Cerebellar nuclear complex (tissue), 1 donor: ENCODE measurements at regions not wholly inside any gene's neighbourhood (a gene's known extent, or its start where the extent isn't known, plus 50 kb on each side); places are given as distances from the start of the nearest gene placed in this dataset.

Experiments used
- DNase-seq, 2 experiments: peaks; one replicate each; lab custom pipeline; 2025; lab: John Stamatoyannopoulos, UW

DNA sequence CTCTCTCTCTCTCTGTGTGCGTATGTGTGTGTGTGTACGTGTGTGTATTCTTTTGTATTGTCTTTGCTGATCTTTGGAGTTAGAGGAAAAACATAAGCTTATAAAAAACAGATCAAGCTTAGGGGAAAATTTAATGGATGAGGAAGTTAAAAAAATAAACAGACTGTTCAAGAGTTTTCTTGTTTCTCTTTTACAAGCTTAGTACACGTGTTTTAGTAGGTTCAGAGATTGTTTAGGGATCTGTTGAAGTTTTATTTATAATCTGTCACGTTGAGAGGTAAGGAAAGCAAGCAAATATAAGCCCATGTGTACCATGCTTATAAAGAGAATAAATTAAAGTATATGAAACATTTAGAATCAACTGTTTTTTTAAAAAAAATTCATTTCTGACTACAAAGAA is 1470.3 kb upstream of the NUDT12 start:
- no peak for DNase-seq

DNA sequence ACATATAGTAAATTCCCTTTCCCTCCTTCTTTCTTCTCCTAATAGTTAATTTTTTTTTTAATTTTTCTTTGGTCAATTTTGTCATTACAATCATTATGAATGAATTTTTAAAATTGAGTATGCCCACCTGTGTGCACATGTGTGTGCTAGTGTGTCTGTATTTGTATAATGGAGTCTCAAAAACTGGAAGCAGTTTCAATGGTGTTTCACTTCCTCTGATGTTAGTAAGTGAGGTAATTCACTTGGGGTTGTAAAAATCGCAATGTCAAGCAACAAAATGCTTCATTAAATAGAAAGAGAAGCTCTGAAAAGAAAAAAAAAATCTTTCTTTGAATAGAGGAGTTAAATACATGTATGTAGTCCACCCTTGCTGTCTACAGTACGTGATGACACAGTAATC is 1467.6 kb upstream of the NUDT12 start:
- no peak for DNase-seq

DNA sequence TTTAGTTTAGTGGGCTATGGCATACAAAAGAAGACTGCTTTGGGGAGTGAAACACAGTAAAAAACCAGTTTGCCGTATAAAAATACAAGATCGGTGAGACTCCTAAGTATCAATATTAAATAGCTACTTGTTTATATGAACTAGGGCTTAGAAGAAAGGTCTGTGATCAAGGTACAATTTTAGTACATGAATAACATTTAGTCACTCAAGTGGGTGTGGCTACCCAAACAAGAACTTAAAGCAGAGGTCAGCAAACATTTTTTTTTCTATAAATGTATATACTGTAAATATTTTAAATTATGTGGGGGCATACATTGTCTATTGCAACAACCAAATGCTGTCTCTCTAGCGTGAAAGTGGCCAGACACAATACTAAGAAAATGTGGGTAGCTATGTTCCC is 1452.5 kb upstream of the NUDT12 start:
- DNase-seq, result no peak

DNA sequence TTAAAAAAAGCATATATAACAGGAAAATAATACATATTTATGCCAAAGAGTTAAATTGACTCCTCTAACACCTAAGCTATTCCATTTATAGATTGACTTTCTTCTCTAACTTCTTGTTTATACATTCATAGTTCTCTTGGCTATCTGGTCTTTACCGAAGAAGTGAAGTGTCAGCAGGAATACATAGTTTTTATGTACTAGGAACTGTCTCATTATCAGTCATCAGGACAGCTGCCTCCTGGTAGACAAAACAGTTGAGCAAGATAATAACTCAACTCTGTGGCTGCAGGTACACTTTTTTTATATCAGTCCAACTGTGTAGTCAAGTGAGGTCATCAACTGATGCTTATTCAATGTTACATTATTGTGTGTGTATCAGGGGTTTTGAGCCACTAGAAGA is 1436.0 kb upstream of the NUDT12 start:
- no peak for DNase-seq

DNA sequence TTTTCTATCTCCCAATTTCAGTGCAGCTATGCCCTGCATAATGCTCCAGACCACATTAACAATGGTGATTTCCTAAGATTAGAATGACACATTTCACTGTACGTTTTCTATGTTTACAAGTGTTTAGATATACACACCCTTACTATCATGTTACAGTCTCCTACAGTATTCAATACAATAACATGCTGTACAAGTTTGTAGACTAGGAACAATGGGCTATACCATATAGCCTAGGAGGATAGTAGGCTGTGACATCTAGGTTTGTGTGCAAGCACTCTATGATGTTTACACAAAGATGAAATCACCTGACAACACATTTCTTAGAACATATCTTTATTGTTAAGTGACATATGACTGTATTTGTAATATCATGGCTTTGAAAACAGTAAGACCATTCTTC is 1435.6 kb upstream of the NUDT12 start:
- no peak for DNase-seq

DNA sequence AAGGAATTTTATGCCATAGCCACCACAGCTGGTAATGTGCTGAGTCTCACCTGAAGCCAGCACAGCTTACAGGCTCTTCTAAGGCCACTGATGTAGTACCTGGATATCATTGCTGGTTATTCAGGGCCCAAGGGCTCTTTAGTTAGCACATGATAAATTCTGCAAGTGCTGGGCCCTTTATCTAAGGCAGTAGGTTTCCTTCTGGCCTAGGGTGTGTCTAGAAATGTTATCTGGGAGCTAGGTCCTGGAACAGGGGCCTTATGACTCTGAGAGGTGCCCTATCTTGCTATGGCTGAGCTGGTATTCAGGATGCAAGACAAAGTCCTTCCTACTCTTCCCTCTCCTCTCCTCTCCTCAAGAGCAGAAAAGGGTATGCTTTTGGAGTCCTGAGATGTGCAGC is 1424.5 kb upstream of the NUDT12 start:
- no peak for DNase-seq

DNA sequence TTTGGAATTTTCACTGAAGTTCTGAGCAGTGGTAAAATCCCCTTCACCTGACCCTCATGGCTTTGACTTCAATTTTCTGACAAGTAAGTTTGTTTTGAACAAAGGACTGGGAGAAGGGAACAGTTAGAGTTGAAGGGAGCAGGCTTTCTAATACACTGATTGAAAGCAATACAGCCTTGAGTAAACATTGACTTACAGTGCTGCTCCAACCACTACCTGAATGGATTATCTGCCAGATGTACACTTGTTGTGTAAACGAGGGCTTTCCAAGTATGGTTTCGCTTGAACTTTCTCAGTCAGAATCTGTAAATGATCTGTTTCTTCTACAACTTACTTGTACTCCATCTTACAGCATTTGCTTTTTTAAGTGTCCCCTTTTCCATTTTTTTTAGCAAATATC is 1414.9 kb upstream of the NUDT12 start:
- DNase-seq, result no peak

DNA sequence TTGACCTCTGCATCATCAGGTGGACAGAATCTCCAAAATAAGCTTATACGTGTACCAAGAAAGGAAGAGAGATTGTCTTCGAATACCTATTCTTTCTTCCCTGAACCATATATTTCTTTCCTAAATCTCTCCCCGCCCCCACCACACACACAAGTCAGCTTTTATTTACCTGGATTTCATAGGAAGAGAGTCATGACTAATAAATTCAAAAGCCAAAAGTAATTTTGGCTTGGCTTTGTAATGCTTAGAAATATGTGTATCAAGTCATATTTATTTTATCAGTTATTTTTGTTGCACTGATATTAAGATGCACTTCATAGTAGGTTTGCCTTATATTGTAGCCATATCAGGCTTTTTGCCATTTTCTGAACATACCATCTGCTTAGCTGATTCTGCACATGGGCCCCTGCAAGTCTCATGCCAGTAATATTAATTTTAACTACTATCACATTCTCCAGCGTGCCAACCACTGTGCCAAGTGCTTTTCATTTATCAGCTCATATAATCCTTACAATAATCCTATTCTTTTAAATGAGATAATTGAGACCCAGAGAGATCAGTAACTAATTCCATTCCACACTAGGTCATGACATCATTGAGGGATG is 1405.3 kb upstream of the NUDT12 start:
- no peak for DNase-seq

DNA sequence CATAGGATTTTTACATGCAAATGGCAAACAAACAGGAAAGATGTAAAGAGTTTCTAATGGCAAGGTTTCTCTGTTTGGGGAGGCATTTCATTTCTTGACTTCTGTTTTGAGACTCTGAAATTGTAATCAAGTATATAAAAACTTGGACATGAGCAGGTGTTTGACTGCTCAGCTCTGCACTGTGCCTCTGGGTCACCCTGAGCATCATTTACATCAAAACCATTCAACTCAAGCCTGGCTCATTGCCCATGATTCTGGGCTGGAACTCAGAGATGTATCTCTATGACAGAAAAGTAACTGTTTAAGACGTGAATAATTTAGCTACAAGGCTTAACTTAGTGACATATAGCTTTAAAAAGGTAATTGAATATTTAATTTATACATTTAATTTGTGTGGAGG is 1402.4 kb upstream of the NUDT12 start:
- DNase-seq, result no peak

DNA sequence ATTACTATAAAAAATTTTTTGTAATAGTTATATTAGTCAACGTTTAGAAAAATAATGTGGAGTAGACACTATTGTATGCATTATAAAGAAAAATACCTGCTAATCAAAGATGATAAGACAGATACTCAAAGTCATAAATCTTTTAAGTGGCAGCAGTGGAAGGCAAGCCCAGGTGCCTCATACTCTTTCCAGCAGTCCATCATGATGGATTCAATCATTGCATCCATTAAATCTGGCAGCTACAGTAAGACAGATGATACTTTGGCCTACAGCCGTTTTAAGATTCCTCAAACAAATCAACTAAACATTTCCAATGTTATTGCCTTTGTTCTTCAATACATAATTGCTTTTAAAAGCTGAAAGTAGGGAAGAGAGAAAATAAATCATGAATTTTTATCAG is 1392.9 kb upstream of the NUDT12 start:
- no peak for DNase-seq

DNA sequence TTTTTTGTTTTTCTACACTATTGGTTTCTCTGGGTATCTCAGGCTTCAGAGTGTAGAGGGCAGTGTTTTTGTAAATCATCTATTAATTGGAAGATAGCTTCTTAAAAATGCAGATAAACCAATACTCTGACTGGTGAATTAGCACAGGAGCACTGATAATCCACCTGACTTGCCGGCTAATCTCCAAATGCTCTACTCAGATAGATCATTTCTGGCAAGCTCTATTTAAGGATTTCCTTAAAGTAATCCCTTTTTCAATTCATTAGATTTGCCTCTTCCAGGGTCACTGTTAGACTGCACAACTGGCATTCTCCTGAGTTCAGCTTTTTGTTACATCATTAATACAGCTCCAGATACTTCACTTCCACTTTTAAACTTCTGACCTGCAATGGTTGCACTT is 1390.3 kb upstream of the NUDT12 start:
- no peak for DNase-seq

DNA sequence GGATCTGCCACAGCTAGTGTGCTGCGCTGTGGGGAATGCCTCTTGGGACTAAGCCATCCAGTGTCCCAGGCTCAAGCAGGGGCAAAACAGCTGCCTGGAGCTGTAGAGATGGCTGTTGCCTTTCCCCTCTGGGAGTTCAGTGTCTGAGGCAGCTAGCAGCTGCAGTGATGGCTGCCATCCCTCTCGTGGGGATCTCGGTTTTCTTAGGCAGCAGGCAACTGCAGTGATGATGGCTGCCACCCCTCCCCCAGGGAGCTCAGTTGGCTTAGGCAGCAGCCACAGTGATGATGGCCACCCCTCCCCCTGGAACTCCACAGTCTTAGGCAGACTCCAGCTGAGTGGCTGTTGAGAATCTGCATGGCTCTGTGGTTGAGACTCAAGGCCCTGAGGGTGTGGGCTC is 1389.2 kb upstream of the NUDT12 start:
- no peak for DNase-seq

DNA sequence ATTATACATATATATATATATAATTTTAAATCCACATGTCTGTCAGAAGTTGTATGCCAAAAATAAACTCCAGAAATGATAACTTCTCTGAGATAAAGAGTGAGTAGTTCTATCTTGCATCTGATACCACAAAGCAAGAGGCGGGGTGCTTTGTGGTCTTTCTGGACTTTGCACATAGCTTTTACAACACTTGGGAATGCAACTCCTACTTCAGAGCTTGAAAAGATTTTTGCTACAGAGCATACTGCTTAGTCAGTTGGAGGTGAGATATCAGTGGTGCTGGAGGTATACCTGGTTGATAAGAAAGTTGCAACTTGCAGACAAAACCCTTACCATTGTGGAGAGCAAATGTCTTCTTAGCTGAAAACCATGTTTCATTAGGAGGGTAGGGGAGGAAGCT is 1384.5 kb upstream of the NUDT12 start:
- no peak for DNase-seq

DNA sequence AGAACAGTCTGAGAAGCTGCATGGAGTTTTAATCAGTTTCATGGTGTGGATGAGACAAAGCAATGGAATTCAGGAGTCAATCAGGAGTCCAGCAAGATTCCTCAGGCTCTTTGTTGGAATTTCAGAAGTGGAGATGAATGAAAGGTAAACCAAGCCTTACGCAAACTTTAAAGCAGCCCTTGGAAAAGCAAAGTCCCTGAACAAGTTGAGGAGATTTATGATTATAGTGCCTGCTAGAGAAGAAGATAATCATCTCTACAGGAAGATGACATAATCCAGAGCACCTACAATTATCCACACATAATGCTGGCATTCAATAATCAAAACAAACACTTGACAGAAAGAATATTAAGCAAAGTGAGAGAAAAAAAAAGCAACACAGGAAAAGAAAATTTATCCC is 1380.1 kb upstream of the NUDT12 start:
- DNase-seq, result no peak

DNA sequence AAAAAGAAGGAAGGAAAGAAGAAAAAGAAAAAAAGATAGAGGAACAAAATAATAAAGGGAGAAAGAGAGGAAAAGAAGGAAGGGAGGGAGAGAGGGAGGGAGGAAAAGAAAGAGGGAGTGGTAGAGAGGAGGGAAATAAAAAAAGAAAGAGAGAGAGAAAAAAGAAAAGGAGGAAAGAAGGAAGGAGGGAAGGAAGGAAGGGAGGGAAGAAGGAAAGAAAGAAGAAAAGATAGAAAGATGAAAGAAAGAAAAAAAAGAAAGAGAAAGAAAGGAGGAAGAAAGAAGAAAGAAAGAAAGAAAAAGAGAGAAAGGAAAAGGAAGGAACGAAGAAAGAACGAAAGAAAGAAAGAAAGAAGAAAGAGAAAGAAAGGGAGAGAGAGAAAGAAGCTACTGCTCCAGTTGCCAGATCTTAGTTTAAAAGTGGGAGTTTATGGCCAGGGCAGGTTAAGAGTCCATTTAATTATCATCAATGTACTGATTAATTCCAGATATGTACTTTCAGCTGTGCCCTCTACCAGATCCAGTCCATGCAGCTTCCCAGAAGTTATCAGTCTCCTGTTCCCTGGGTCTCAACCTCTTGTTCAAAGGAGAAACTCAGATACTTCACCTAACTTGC is 1378.5 kb upstream of the NUDT12 start:
- DNase-seq, result no peak

DNA sequence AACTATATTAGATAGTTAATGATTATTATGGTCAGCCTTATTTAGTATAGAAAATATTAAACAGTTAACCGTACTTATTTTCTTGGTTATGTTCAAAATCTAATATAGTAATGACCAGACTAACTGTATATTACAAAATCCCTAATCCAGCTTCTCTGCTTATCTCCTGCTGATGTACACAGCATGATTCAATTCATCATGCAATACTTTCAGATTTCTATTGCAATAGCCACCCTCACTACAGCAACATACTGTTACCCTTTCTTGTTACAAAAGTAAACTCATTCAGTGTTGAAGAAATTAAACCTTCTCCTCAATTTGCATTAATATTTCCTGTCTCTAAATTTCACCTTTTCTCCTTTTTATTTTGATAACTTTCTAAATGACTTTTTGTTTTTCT is 1375.0 kb upstream of the NUDT12 start:
- no peak for DNase-seq

DNA sequence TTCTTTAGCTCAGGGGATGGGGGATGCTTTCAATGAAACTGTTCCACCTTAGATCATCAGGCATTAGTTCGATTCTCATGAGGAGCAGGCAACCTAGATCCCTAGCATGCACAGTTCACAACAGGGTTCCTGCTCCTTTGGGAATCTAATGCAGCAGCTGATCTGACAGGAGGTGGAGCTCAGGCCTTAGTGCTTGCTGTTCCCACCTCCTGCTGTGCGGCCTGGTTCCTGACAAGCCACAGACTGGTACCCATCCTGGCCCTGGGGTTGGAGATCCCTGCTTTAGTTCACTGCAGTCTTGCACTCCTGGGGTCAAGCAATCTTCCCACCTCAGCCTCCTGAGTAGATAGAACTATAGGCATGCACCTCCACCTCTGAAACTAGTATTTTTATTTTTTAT is 1369.8 kb upstream of the NUDT12 start:
- DNase-seq, result no peak

DNA sequence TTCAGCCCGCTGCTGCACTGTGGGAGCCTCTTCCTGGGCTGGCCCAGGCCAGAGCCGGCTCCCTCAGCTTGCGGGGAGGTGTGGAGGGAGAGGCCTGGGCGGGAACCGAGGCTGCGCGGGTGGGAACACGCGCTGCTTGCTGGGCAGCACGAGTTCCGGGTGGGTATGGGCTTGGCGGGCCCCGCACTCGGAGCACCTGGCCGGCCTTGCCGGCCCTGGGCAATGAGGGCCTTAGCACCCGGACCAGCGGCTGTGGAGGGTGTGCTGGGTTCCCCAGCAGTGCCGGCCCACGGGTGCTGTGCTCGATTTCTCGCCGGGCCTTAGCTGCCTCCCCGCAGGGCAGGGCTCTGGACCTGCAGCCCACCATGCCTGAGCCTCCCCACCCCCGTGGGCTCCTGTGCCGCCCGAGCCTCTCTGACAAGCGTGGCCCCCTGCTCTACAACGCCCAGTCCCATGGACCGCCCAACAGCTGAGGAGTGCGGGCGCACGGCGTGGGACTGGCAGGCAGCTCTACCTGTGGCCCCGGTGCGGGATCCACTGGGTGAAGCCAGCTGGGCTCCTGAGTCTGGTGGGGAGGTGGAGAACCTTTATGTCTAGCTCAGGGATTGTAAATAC is 1366.4 kb upstream of the NUDT12 start:
- no peak for DNase-seq

DNA sequence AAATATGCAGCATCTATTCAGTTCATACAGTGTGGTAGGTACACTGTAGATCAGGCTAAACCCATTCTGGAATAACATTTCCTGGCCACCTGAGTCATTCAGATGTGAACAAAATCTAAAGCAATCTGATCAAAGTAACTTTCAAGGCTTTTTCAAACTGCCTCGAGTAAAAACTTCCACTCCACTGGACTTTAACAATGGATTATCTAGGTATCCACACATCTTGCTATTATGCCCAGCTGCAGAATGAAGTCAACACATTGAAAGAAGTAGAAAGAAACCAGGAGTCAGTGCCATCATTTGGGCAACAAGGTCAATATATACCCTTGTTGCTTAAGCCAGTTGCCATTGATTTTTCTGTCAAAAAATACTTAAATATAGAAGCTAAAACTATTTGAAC is 1352.6 kb upstream of the NUDT12 start:
- DNase-seq, result no peak

DNA sequence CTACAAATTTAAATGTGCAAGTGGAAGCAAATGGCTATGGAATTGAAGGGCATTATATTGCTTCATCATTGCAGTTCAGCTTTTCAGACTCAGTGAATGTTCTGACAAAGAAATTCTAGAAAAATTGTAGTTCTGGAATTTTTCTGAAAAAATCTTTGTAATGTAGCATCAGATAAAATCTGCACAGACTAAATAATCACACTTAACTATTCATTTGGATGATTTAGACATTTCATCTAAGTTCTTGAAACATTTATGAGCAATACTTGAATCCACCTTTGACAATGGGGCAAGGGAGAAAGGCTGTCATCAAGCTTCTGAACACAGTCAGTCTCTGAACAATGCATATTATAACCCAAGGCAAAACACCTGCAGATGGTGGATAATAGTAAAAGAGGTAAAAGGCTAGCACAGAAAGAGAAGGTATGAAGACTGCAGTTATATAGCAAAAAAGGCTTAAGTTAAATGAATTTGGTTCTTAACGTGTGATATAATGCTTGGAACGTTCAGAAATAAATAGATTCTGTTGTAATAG is 1352.0 kb upstream of the NUDT12 start:
- DNase-seq, result no peak

DNA sequence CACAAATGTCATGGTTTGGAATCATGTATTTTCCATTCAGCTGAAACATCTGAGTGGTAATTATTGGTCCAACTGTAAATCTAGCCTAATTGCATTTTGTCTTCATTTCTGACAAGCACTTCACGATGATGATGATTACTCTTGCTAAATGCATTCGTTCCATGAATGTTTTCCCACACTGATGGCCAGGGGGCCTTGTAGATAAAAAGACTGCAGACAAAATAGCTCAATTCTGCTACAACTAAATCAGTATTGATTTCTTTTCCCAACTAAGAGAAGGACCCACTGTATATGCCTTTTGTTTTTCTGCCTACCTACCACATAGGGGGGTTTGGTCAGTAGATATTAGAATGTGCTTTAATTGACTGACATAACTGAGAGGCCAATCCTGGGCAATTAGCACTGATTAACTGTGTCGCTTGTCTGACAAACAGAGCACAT is 1351.3 kb upstream of the NUDT12 start:
- DNase-seq, result no peak

DNA sequence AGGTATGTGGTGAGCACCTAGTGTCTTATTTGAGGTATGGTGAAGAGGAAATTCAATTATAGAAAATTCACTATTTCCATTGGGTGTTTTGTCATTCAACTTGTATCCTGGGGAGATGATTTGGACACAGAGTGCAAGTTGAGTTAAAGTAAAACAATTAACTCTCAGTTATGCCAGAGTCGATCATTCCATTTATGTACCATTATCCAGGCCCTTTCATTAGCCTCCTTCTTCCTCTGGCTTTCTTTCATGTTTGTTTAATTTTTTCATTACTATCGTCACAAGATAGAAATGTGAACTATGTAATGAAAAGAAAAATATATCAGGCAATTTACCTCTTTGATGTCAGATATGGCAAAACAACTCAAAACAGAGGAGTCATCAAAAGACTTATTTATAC is 1347.2 kb upstream of the NUDT12 start:
- no peak for DNase-seq

DNA sequence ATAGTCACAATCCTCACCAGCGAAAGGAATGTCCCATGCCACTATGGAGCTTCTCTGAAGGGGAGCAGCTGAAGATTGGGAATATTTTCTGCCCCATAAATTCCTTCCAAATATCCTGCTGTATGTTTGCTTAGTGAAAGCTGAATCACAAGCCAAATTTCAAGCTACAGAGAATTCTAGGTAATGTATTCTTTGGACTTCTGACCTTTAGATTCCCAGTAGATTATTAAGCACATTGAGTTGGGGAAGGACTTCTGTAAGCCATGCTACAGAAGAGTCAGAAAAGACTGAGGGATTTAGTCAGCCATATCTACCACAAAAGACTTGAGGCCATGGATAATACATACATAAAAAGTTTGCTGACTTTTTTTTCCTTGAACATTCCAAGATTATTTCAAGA is 1342.0 kb upstream of the NUDT12 start:
- DNase-seq, result no peak

DNA sequence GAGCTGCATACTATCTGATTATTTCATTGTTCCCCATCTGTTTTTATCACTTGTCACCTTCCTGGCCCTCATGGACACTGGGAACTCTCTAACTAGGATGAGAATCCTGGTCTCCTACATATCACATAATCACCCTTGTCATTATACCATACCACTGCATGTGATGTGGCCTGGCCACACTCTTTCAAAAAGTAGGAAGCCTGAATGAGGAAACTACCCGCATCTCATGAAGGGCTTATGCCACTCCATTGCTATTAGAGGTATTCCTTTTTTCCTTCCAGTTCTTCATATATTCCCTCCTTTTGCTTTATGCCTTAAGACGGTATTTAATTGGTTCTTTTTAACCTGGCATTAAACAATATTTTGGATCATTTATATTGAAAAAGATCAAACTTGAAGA is 1341.4 kb upstream of the NUDT12 start:
- no peak for DNase-seq
